Natural killer cell (primary cell): ENCODE measurements at regions not wholly inside any gene's neighbourhood (a gene's known extent, or its start where the extent isn't known, plus 50 kb on each side); places are given as distances from the start of the nearest gene placed in this dataset.

Experiments used
- ATAC-seq, 3 donors: fragments of 150-1000 bp in 2 of 3; fragments of 200-7000 bp in 1 of 3; cut with Tn5 transposase; 1 replicate in 1 of 3; 2 replicates in 2 of 3; pipeline ENCODE4 v1.10.0; 2021; ENCODE audit warnings: mild to moderate bottlenecking in 2 of 3, moderate library complexity in 2 of 3
- DNase-seq, 2 donors: peaks; one replicate each; pipeline versions ENCODE4 v3.0.0 to v3.0.0-alpha.2; 2013 to 2021; ENCODE audit warnings: mixed read lengths in 1 of 2
- H3K27ac ChIP-seq: one replicate; pipeline ENCODE4 v1.5.1; 2013; ENCODE audit warnings: mild to moderate bottlenecking, low read length
- H3K27me3 ChIP-seq: one replicate; pipeline ENCODE4 v1.6.1; 2013; ENCODE audit warnings: low read length; ENCODE audit not compliant: control insufficient read depth, insufficient read depth
- H3K36me3 ChIP-seq: one replicate; pipeline ENCODE4 v1.6.1; 2013; ENCODE audit warnings: low read length; ENCODE audit not compliant: control insufficient read depth, insufficient read depth
- H3K4me1 ChIP-seq: one replicate; pipeline ENCODE4 v1.6.1; 2013; ENCODE audit warnings: low read length; ENCODE audit not compliant: control insufficient read depth, insufficient read depth
- H3K4me3 ChIP-seq: one replicate; pipeline ENCODE4 v1.5.1; 2013; ENCODE audit warnings: low read length
- H3K9me3 ChIP-seq: one replicate; pipeline ENCODE4 v1.6.1; 2013; ENCODE audit warnings: low read length; ENCODE audit not compliant: control insufficient read depth, insufficient read depth
- H3K27ac Mint-ChIP-seq, 2 donors: one replicate each; pipeline ENCODE4 v1.8.0; 2022; ENCODE audit warnings: mild to moderate bottlenecking in 2 of 2, mixed read lengths in 2 of 2, moderate library complexity in 1 of 2
- H3K27me3 Mint-ChIP-seq, 2 donors: one replicate each; pipeline ENCODE4 v1.8.0; 2022; ENCODE audit warnings: low read depth in 2 of 2, mixed read lengths in 2 of 2
- H3K36me3 Mint-ChIP-seq: one replicate; pipeline ENCODE4 v1.8.0; 2022; ENCODE audit warnings: mixed read lengths
- H3K4me1 Mint-ChIP-seq, 2 donors: one replicate each; pipeline ENCODE4 v1.8.0; 2022; ENCODE audit warnings: mixed read lengths in 2 of 2
- H3K4me3 Mint-ChIP-seq: one replicate; pipeline ENCODE4 v1.8.0; 2022; ENCODE audit warnings: mild to moderate bottlenecking, moderate library complexity, mixed read lengths
- H3K9me3 Mint-ChIP-seq, 2 donors: one replicate each; pipeline ENCODE4 v1.8.0; 2022; ENCODE audit warnings: mixed read lengths in 2 of 2
- CTCF ChIP-seq: fragments of 200-600 bp; IDR thresholded peaks from one replicate; pipeline ENCODE4 v1.8.0; 2022; ENCODE audit warnings: antibody characterized with exemption
- WGBS: methylation state at CpG from one replicate; pipeline ENCODE4 v1.1.7; 2013; ENCODE audit warnings: missing lambda C conversion rate; ENCODE audit not compliant: insufficient coverage; 5-methylcytosine and 5-hydroxymethylcytosine counted together
- intact Hi-C: fragments of 100-400 bp; cut with micrococcal nuclease; formaldehyde crosslinking; loops from one replicate; pipeline ENCODE4 v1.14.2; 2022

- ATAC-seq (no peak), DNase-seq (no peak)
- intact Hi-C loops, result no loop called here
- H3K4me1 ChIP-seq, result no peaks in the 10 kb centered on the region
- H3K4me3 Mint-ChIP-seq, result no peak overlapping the region
- H3K4me1 Mint-ChIP-seq, result no peaks in the 10 kb centered on the region
- no peaks in the 10 kb centered on the region for H3K36me3 ChIP-seq
- peaks cover 3 to 8% of the 10 kb centered on the region in 2 donors for H3K9me3 Mint-ChIP-seq
- no peak for TF ChIP-seq CTCF
- H3K9me3 ChIP-seq, result peaks cover 1% of the 10 kb centered on the region
- H3K27me3 ChIP-seq, result no peaks in the 10 kb centered on the region
- H3K27me3 Mint-ChIP-seq, result no peaks in the 10 kb centered on the region
- no peak overlapping the region for H3K27ac ChIP-seq
- no peak overlapping the region for H3K27ac Mint-ChIP-seq
- WGBS, result 100% methylated on average over 2 of the region's 2 CpGs
- H3K4me3 ChIP-seq, result no peak overlapping the region
- H3K36me3 Mint-ChIP-seq, result no peaks in the 10 kb centered on the region
Measured at GRCh38 chr21:16580661-16581060, 850.9 kb downstream of the USP25 start.

- Mint-ChIP-seq H3K9me3 (peaks cover 3 to 5% of the 10 kb centered on the region in 2 donors), H3K4me1 (no peaks in the 10 kb centered on the region), H3K27ac (no peak overlapping the region), H3K27me3 (no peaks in the 10 kb centered on the region), H3K4me3 (no peak overlapping the region), H3K36me3 (no peaks in the 10 kb centered on the region)
- 100% methylated on average over 1 of the region's 1 CpG for WGBS
- Histone ChIP-seq H3K9me3 (no peaks in the 10 kb centered on the region), H3K27me3 (no peaks in the 10 kb centered on the region), H3K4me3 (no peak overlapping the region), H3K36me3 (no peaks in the 10 kb centered on the region), H3K4me1 (no peaks in the 10 kb centered on the region), H3K27ac (no peak overlapping the region)
- intact Hi-C loops, result no loop called here
- DNase-seq (no peak), ATAC-seq (no peak)
- TF ChIP-seq CTCF, result no peak
Measured at GRCh38 chr21:16583556-16583955, 853.8 kb downstream of the USP25 start.

- DNase-seq (no peak), ATAC-seq (no peak)
- Histone ChIP-seq H3K4me1 (no peaks in the 10 kb centered on the region), H3K27ac (no peak overlapping the region), H3K36me3 (no peaks in the 10 kb centered on the region), H3K27me3 (no peaks in the 10 kb centered on the region), H3K9me3 (no peaks in the 10 kb centered on the region), H3K4me3 (no peak overlapping the region)
- H3K36me3 Mint-ChIP-seq, result no peaks in the 10 kb centered on the region
- no CpG with 5 or more reads among the region's 1 CpG for WGBS
- intact Hi-C loops, result no loop called here
- no peak overlapping the region for H3K4me3 Mint-ChIP-seq
- H3K27ac Mint-ChIP-seq, result no peak overlapping the region
- H3K27me3 Mint-ChIP-seq, result no peaks in the 10 kb centered on the region
- H3K4me1 Mint-ChIP-seq, result no peaks in the 10 kb centered on the region
- TF ChIP-seq CTCF, result no peak
- H3K9me3 Mint-ChIP-seq, result peaks cover 4 to 8% of the 10 kb centered on the region in 2 donors
Measured at GRCh38 chr21:16584756-16585155, 855.0 kb downstream of the USP25 start.

GRCh38 chr21:16585896-16586295, 856.1 kb downstream of the USP25 start:
- WGBS, result 93% methylated on average over 2 of the region's 3 CpGs

More at GRCh38 chr21:16585896-16586295, 856.1 kb downstream of the USP25 start:
- Histone ChIP-seq H3K36me3 (no peaks in the 10 kb centered on the region), H3K27me3 (no peaks in the 10 kb centered on the region), H3K9me3 (no peaks in the 10 kb centered on the region), H3K4me1 (no peaks in the 10 kb centered on the region), H3K4me3 (no peak overlapping the region), H3K27ac (no peak overlapping the region)
- TF ChIP-seq CTCF, result no peak
- intact Hi-C loops, result no loop called here
- ATAC-seq (no peak), DNase-seq (no peak)
- no peaks in the 10 kb centered on the region for H3K4me1 Mint-ChIP-seq
- no peak overlapping the region for H3K4me3 Mint-ChIP-seq
- H3K27me3 Mint-ChIP-seq, result no peaks in the 10 kb centered on the region
- no peak overlapping the region for H3K27ac Mint-ChIP-seq
- peaks cover 5 to 6% of the 10 kb centered on the region in 2 donors for H3K9me3 Mint-ChIP-seq
- H3K36me3 Mint-ChIP-seq, result no peaks in the 10 kb centered on the region
